HG02973 (cell line): ENCODE measurements at regions not wholly inside any gene's neighbourhood (a gene's known extent, or its start where the extent isn't known, plus 50 kb on each side); places are given as distances from the start of the nearest gene placed in this dataset.
"Not testable (repeated sequence)": the region's sequence is repeated elsewhere in the genome, so short reads cannot be mapped to it uniquely, and the experiment has no call there.

ENCODE experiments used
- ATAC-seq: cut with Tn5 transposase; IDR thresholded peaks from one replicate; pipeline ENCODE4 v1.9.1; 2021; ENCODE audit warnings: moderate library complexity; ENCODE audit not compliant: unreplicated experiment

DNA sequence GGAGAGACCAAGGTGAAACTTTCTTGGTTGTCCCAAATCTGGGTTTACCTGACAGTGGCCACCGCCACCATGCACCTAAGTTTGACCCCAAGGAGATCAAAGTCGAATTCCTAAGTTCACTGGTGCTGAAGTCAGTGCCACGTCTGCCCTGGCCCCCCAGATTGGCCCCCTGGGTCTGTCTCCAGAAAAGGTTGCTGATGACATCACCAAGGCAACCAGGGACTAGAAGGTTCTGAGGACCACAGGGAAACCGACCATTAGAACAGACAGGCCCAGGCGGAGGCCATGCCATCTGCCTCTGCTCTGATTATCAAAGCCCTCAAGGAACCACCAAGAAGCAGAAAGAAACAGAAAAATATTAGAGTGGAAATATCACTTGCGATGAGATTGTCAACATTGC is 91.2 kb downstream of the DLL1 start:
- ATAC-seq = no peak

DNA sequence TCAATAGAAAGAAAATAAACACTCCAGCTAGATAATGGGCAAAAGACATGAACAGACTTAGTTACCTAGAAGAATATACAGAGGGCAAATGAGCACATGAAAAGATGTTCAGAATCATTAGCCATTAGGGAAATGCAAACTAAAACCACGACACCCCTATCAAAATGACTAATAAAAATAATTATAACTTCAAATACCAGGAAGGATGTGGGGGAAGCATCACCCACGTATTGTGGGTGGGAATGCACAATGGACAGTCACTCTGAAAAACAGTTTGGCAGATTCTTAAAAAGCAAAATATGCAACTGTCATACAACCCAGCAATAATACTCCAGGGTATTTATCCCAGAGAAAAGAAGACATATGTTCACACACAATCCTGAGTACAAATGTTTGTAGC is 92.6 kb downstream of the DLL1 start:
- ATAC-seq = no peak

DNA sequence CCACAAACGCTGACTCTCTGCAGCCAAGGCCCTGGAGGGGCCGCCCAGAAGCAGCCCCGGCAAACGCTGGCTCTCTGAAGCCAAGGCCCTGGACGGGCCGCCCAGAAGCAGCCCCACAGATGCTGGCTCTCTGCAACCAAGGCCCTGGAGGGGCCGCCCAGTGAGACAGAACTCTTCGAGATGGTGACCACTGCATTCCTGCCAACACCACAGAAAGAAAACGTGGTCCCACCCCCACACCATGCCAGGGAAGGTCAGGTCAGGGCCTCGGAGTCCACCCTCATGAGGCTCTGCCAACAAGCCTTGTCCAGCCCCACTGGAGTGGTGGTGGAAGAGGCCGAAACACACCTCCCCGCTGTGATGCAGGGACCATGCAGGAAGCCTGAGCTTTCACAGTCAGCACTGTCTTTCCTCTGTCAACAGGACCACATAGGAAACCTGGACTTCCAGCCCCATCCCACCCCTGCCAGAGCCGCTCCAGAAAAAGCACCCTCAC is 97.5 kb downstream of the DLL1 start:
- no peak for ATAC-seq

DNA sequence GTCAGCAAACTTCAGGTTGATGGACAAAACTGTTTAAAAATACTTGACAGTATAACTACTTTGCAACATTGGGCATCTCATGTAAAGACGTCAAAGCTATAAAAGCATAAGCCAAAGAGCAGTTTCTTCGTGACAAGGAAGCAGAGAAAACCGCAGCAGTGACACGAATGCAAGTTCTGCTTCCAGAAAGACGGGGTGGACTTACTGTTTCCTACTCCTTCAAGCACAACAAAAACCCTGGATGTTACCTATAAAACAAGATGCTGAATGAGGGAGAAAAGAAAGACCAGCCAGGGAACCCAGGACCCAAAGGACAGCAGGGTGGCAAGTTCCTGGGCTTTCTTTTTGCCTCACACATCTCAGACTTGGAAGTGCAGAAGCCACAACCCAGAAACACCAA is 98.0 kb downstream of the DLL1 start:
- no peak for ATAC-seq

GRCh38 chr6:170192101-170192500 is 98.8 kb downstream of the DLL1 start:
- not testable (repeated sequence) for ATAC-seq

GRCh38 chr6:170190046-170190445 is 100.8 kb downstream of the DLL1 start:
- no peak for ATAC-seq

GRCh38 chr6:170189236-170189635 is 101.6 kb downstream of the DLL1 start:
- no peak for ATAC-seq

GRCh38 chr6:170188571-170189001 is 102.3 kb downstream of the DLL1 start:
- no peak for ATAC-seq

DNA sequence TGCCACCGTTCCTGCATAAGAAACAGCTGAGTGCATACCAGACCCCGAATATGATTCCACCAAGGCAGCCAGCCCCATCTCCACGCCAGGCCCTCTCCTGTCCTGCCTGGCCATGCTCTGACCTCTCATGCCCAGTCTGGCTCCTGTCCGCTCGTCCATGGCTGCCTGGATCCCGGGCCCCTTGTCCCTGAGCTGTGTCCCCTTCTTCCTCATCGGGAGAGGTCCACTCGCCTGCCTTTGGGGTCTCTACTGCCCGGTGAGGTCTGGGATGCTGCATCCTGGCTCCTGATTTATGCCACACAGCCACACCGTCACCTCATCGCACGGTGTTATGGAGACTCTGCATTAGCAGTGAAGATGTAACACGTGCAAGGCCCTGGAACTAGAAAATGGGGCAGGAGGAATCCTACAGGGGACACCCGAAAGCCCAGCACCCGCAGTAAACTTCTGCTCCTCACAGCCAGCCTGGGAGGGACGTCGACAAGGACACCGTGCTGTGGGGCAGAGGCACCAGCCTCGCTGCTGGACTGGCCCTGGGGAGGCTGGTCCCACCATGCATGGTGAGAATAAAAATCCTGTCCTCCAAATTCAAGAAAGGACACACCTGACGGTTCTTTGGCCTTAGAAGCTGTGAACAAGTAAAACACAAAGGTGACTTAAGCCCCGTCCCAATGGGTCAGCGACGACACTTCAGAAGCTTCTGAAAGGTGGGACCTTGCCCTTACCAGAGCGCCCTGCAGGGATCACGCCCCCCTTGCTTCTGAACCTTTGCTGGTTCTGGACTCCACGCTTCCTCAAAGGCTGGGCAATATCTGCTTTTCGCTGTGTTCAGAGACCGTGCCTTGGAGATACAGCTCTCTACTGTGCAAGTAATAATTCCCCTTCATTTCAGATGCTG is 103.0 kb downstream of the DLL1 start:
- no peak for ATAC-seq

DNA sequence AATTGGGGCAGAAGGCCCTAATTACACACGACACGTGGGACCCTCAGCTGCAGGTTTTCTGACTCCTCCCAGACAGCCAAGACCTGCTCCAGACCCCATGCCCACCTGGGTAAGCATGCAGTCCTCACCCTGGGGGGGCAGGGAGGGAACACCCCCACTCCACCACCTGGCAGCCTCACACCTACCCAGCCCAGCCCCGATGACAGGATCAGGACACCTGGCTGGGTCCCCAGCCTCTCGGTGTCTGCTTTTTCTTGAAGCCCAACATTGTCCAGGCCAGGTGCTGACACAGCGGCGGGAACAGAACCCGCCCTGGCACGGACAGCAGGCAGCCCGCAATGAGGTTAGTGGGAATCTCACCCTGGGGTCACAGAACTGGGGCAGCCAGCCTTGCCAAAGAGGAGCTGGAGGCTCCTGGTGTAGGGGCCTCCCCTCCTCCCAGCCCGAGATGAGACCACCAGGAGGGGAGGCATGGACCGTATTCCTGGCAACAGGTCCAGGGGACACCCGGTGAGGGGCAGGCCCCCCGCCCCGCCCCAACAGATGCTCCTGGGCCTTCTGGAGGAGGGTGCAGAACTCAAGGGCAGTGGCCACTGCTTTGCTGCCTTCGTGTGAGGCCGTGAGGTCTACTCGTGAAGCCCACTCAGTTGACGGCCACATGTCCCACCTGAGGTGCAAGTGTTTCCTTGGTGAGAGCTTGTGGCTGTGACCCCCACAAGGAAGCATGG is 103.8 kb downstream of the DLL1 start:
- ATAC-seq = no peak

DNA sequence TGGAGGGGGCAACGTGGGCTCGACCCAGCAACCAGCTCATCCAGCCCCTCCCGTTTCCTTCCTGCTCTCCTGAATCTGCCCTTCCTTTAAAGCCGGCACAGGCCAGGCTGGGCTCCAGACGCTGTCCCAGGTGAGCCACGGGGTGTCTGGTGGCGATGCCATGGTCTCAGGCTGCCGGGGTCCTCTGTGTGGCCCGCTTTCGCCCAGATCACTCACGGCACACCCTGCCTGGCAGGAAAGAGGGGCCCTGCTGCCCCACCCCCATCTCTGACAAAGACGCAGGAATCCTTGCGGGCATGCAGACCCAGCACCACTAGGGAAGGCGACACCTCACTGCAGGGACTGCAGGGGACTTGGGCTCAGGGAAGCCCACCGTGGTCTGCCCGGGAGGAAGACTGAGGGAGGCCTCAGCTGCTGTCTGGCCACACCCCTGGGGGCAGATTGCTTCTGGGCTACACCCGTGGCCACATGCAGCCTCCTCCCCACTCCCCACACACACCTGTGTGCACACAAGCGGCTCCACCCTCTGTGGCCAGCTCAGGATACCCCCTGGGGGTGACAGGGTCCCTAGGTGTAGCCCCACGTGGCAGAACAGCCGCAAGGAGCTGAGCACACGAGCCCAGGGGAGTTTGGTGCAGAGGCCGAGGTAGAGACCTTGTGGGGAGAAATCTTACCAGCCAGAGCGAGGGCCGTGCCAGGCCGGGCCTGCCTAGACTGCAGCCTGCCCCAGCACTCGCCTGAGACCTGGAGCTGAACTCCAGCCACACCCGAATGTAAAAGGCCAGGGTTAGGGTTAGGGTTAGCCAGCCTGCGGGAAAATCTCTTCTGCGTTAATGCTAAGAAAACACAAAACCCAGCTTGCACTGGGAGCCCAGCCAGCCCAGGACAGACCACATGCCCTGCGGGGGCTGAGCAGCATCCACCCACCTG is 104.6 kb downstream of the DLL1 start:
- ATAC-seq = no peak

DNA sequence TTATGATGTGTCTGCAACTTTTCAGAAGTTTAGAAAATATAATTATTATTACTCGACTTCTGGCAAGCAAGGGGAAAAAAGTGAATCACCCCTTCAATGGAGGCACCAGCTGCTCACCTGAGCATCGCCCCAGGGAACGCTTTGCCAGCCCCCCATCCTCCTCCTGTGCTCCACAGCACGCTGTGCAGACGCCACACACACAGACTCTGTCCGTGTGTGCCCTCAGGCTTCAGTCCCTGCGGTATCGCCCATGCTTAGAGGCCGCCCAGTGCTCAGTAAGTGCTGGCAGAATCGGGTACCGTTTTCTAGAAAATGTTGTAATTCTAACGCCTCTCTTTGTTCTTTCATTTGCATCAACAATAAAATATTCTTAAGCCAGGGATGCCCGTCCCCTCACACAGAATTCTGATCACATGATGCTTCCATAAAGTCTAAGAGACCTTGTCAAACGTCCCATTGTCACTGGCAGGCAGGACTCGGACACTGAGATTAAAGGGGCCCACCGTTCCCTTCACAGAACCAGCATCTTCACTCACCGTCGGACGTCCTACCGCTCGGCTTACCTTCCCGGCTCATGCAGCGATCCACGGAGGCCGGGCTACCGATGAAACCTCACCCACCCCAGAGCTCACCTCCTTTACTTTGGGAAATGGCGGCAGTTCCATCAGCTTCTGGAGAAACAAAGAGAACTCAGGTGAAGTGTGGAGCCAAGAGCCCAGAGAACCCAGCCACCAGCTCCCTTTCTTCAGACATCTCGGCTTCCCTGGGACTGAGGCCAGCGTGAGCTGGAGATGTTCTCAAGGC is 105.5 kb downstream of the DLL1 start:
- ATAC-seq = no peak

DNA sequence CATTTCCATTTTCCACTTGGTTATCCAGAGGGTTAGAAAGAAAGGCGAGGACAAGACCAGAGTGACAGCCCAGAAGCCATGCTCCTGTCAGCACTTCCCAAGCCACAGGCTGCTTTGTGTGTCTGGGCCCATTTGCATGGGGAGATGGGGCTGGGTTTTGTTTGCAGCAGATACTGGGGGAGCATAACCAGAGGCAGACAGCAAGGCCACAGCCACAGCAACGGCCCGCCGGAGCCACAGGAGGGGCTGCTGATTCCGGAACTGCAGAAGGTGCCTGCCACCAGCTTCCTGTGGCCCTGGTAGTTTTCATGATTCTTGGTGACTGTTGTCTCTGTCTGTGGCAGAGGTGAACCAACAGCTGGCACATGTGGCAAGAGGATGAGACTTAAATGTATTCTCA is 106.6 kb downstream of the DLL1 start:
- no peak for ATAC-seq

- ATAC-seq = no peak
These were observed 107.4 kb downstream of the DLL1 start for GRCh38 chr6:170183521-170183920.

GRCh38 chr6:170182781-170183120 is 108.1 kb downstream of the DLL1 start:
- no peak for ATAC-seq

DNA sequence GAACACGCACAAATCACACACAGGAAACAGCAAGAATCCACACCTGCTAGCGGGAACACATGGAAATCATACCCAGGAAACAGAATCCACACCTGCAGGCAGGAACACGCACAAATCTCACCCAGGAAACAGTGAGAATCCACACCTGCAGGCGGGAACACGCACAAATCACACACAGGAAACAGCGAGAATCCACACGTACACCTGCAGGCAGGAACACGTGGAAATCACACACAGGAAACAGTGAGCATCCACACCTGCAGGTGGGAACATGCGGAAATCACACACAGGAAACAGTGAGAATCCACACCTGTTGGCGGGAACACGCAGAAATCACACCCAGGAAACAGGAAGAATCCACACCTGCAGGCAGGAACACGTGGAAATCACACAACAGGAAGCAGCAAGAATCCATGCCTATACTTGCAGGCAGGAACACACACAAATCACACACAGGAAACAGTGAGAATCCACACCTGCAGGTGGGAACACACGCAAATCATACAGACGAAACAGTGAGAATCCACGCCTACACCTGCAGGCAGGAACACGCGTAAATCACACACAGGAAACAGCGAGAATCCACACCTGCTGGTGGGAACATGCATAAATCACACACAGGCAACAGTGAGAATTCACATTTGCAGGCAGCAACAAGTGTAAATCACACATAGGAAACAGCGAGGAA is 108.6 kb downstream of the DLL1 start:
- ATAC-seq = no peak

- no peak for ATAC-seq
These were observed 109.6 kb downstream of the DLL1 start for GRCh38 chr6:170181338-170181690.

DNA sequence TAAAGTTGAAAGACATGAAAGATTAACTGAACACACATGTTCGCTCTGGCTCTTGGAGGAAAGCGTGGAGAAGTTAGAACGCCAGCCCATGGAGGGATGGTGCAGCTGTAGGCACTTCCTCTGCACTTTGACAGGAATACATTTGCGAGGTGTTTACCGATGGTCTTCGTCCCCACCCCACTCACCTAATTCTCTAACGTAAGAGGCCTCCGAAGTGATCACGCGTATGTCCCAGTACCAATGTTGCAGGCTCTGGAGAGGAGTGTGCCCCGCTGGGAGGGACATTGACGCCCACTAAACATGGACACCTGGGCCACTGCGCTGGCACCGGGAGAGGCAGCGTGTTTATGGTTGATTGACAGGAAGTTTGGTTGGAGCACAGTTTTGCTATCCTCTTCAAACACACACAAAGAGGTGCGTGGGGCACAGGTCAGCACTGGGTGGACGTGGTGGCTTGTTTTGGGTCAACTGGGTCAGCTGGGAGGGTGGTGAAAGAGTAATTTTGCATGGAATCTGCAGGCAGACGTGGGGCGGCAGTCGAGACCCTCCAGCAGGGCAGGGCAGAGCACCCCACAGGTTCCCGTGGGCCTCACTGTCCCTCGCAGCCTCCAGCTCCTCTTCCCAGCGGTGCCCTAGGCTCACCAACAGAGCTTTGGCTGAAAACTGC is 110.1 kb downstream of the DLL1 start:
- ATAC-seq = no peak

- ATAC-seq = no peak
These were observed 111.1 kb downstream of the DLL1 start for GRCh38 chr6:170179616-170180324.
